Left renal pelvis (tissue), 4 donors: ENCODE measurements at regions not wholly inside any gene's neighbourhood (a gene's known extent, or its start where the extent isn't known, plus 50 kb on each side); places are given as distances from the start of the nearest gene placed in this dataset.

Source experiments
- DNase-seq, 4 donors: peaks; one replicate each; pipeline ENCODE4 v3.0.0-alpha.2; 2013; ENCODE audit warnings: low read depth in 4 of 4, low spot score in 3 of 4

GRCh38 chr1:29855561-29856160 lies 619.3 kb downstream of the PTPRU start:
- no peak for DNase-seq

GRCh38 chr1:29854700-29855276 lies 618.5 kb downstream of the PTPRU start:
- no peak for DNase-seq

- no peak for DNase-seq
Observed at GRCh38 chr1:29853716-29854330, 617.5 kb downstream of the PTPRU start.

GRCh38 chr1:29852248-29852647 lies 615.9 kb downstream of the PTPRU start:
- DNase-seq: no peak

GRCh38 chr1:29851691-29852090 lies 615.4 kb downstream of the PTPRU start:
- no peak for DNase-seq

- DNase-seq: no peak
Observed at GRCh38 chr1:29849991-29850757, 613.9 kb downstream of the PTPRU start.

- DNase-seq: no peak
Observed at GRCh38 chr1:29849038-29849750, 612.9 kb downstream of the PTPRU start.

- DNase-seq: no peak
Observed at GRCh38 chr1:29845910-29846309, 609.6 kb downstream of the PTPRU start.

- no peak for DNase-seq
Observed at GRCh38 chr1:29842130-29842529, 605.8 kb downstream of the PTPRU start.

GRCh38 chr1:29839726-29840125 lies 603.4 kb downstream of the PTPRU start:
- no peak for DNase-seq

GRCh38 chr1:29838738-29839320 lies 602.5 kb downstream of the PTPRU start:
- no peak for DNase-seq

GRCh38 chr1:29836651-29837646 lies 600.6 kb downstream of the PTPRU start:
- no peak for DNase-seq

GRCh38 chr1:29835874-29836273 lies 599.6 kb downstream of the PTPRU start:
- DNase-seq: no peak

GRCh38 chr1:29835406-29835805 lies 599.1 kb downstream of the PTPRU start:
- DNase-seq: no peak

- no peak for DNase-seq
Observed at GRCh38 chr1:29833581-29833980, 597.3 kb downstream of the PTPRU start.

GRCh38 chr1:29832936-29833335 lies 596.6 kb downstream of the PTPRU start:
- no peak for DNase-seq

GRCh38 chr1:29832471-29832870 lies 596.1 kb downstream of the PTPRU start:
- no peak for DNase-seq

- DNase-seq: no peak
Observed at GRCh38 chr1:29831500-29832117, 595.3 kb downstream of the PTPRU start.

- DNase-seq: no peak
Observed at GRCh38 chr1:29830916-29831315, 594.6 kb downstream of the PTPRU start.
